ENCODE measurements at regions not wholly inside any gene's neighbourhood (a gene's known extent, or its start where the extent isn't known, plus 50 kb on each side); places are given as distances from the start of the nearest gene placed in this dataset.
"Not testable (repeated sequence)": the region's sequence is repeated elsewhere in the genome, so short reads cannot be mapped to it uniquely, and the experiment has no call there.

- Histone ChIP-seq H3K9me3 (ENCODE audit: control insufficient read depth in 2 of 2, insufficient read depth in 1 of 2, low read depth in 1 of 2, low read length in 1 of 2) (no peaks in the 10 kb centered on the region), H3K4me1 (ENCODE audit: control insufficient read depth in 3 of 3, insufficient read depth in 2 of 3, low read depth in 1 of 3, low read length in 2 of 3) (peaks cover 0 to 16% (median 4%) of the 10 kb centered on the region in 3 donors), H3K27me3 (ENCODE audit: control insufficient read depth in 3 of 3, insufficient read depth in 3 of 3, low read length in 3 of 3) (no peaks in the 10 kb centered on the region), H3K36me3 (ENCODE audit: control insufficient read depth in 3 of 3, insufficient read depth in 2 of 3, low read depth in 1 of 3, low read length in 3 of 3) (no peaks in the 10 kb centered on the region), H3K4me3 (ENCODE audit: low read depth in 1 of 3, low read length in 3 of 3) (no peak overlapping the region), H3K27ac (ENCODE audit: low read depth in 1 of 3, low read length in 2 of 3) (peak overlapping the region in 1 of 3 donors; percentile 76)
- DNase-seq, result no peak
- FAIRE-seq, result no peak
- 86 to 96% (median 88%) methylated on average over 1 of the region's 1 CpG for WGBS, 3 donors
Measured at GRCh38 chr12:89769483-89769818, 60.8 kb upstream of the ATP2B1 start.

DNA sequence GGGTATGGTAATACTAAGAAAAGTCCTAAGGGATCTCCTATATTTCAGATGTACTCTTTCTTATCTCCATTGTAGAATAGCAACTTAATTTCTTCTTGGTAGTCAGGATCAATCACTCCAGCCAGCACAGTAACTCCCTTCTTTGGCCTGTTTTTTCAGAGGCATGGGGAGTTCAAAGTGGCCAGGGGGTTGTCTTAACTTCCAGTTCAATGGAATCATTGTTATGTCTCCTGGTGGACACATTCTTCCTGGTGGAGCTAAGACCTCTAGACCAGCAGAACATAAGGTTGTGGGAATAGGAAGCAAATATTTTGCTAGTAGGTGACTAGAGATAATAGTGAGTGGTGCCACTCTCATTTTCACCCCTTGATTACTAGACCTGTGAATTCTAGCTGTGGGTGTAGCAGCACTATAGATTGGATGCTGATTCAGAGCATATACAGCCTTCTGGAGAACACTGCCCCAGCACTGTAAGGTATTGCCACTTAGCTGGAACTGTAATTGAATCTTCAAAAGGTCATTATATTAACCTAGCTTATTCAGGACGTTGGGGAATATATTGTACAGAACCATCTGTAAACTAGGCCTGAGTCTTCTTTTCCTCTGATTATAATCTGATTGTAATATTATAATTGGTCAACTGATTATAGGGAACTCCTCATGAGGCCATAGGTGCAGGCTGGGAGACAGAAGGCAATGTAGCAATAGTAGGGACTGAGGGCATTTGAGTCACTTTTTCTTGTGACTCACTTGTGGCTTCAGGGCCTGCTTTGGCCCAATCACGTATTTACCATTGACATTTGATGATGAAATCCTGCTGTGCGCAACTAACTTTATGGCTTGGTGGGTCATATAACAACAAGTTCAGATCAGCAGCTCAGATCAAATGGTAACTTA, 60.2 kb upstream of the ATP2B1 start:
- no peaks in the 10 kb centered on the region for H3K27me3 ChIP-seq (ENCODE audit: control insufficient read depth in 3 of 3, insufficient read depth in 3 of 3, low read length in 3 of 3)
- FAIRE-seq, result no peak
- peak; percentile 82 to 83 for DNase-seq

GRCh38 chr12:89765959-89766824, 57.6 kb upstream of the ATP2B1 start:
- Histone ChIP-seq H3K4me1 (ENCODE audit: control insufficient read depth in 3 of 3, insufficient read depth in 2 of 3, low read depth in 1 of 3, low read length in 2 of 3) (peaks cover 0 to 16% (median 4%) of the 10 kb centered on the region in 3 donors), H3K27me3 (ENCODE audit: control insufficient read depth in 3 of 3, insufficient read depth in 3 of 3, low read length in 3 of 3) (no peaks in the 10 kb centered on the region), H3K9me3 (ENCODE audit: control insufficient read depth in 2 of 2, insufficient read depth in 1 of 2, low read depth in 1 of 2, low read length in 1 of 2) (no peaks in the 10 kb centered on the region), H3K4me3 (ENCODE audit: low read depth in 1 of 3, low read length in 3 of 3) (no peak overlapping the region), H3K27ac (ENCODE audit: low read depth in 1 of 3, low read length in 2 of 3) (no peak overlapping the region), H3K36me3 (ENCODE audit: control insufficient read depth in 3 of 3, insufficient read depth in 2 of 3, low read depth in 1 of 3, low read length in 3 of 3) (no peaks in the 10 kb centered on the region)
- peak; percentile 10 for FAIRE-seq
- 73 to 84% (median 76%) methylated on average over 3 of the region's 3 CpGs for WGBS, 3 donors
- no peak for DNase-seq

More for the DNA sequence above, 60.2 kb upstream of the ATP2B1 start:
- Histone ChIP-seq H3K4me3 (ENCODE audit: low read depth in 1 of 3, low read length in 3 of 3) (no peak overlapping the region), H3K36me3 (ENCODE audit: control insufficient read depth in 3 of 3, insufficient read depth in 2 of 3, low read depth in 1 of 3, low read length in 3 of 3) (no peaks in the 10 kb centered on the region), H3K9me3 (ENCODE audit: control insufficient read depth in 2 of 2, insufficient read depth in 1 of 2, low read depth in 1 of 2, low read length in 1 of 2) (no peaks in the 10 kb centered on the region), H3K4me1 (ENCODE audit: control insufficient read depth in 3 of 3, insufficient read depth in 2 of 3, low read depth in 1 of 3, low read length in 2 of 3) (peaks cover 0 to 16% (median 4%) of the 10 kb centered on the region in 3 donors), H3K27ac (ENCODE audit: low read depth in 1 of 3, low read length in 2 of 3) (peak overlapping the region in 2 of 3 donors; percentile 24 to 76)
- WGBS, 3 donors, result 51 to 74% (median 56%) methylated on average over 3 of the region's 3 CpGs

- H3K27me3 ChIP-seq (ENCODE audit: control insufficient read depth in 3 of 3, insufficient read depth in 3 of 3, low read length in 3 of 3); DNase-seq; H3K4me3 ChIP-seq (ENCODE audit: low read depth in 1 of 3, low read length in 3 of 3); H3K4me1 ChIP-seq (ENCODE audit: control insufficient read depth in 3 of 3, insufficient read depth in 2 of 3, low read depth in 1 of 3, low read length in 2 of 3); H3K36me3 ChIP-seq (ENCODE audit: control insufficient read depth in 3 of 3, insufficient read depth in 2 of 3, low read depth in 1 of 3, low read length in 3 of 3); H3K27ac ChIP-seq (ENCODE audit: low read depth in 1 of 3, low read length in 2 of 3); FAIRE-seq; H3K9me3 ChIP-seq (ENCODE audit: control insufficient read depth in 2 of 2, insufficient read depth in 1 of 2, low read depth in 1 of 2, low read length in 1 of 2): not testable (repeated sequence)
- 94 to 99% (median 95%) methylated on average over 4 of the region's 4 CpGs for WGBS, 3 donors
Measured at GRCh38 chr12:89764164-89764563, 55.5 kb upstream of the ATP2B1 start.

DNA sequence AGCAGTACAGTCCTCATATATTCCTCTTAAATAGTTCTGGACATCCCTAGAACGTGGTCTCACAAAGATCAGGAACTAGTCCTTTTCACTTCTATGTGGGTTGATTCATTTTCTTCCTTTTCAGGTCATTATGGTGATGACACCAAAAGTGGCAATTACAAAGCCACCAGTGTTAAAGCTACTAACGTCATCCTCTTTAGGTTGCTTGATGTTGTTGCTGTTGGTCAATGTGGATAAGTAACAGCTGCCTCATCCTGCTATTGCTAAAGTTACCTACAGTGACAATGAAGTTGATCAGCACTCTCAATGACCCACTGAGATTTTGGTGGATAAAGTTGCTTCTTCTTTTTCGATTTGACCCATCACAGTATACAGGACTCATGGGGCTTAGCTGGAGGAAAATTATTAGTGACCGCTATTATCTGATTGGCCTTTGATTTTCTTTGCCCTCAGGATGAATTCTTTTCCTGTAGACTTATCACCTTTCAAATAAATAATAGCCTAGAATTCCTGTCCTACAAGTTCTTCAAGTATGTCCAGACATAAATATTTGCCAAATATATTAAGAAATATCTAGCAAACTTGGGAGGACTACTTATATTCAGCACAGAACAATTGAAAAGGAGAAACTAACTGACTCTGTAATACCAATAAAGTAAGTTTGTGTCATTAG, 54.0 kb upstream of the ATP2B1 start:
- H3K4me1 ChIP-seq (ENCODE audit: control insufficient read depth in 3 of 3, insufficient read depth in 2 of 3, low read depth in 1 of 3, low read length in 2 of 3), result peaks cover 0 to 3% (median 0%) of the 10 kb centered on the region in 3 donors
- DNase-seq, result no peak
- no peaks in the 10 kb centered on the region for H3K9me3 ChIP-seq (ENCODE audit: control insufficient read depth in 2 of 2, insufficient read depth in 1 of 2, low read depth in 1 of 2, low read length in 1 of 2)
- H3K36me3 ChIP-seq (ENCODE audit: control insufficient read depth in 3 of 3, insufficient read depth in 2 of 3, low read depth in 1 of 3, low read length in 3 of 3), result no peaks in the 10 kb centered on the region
- no peaks in the 10 kb centered on the region for H3K27me3 ChIP-seq (ENCODE audit: control insufficient read depth in 3 of 3, insufficient read depth in 3 of 3, low read length in 3 of 3)
- H3K27ac ChIP-seq (ENCODE audit: low read depth in 1 of 3, low read length in 2 of 3), result no peak overlapping the region
- no peak for FAIRE-seq
- 63 to 72% (median 68%) methylated on average over 4 of the region's 4 CpGs for WGBS, 3 donors
- H3K4me3 ChIP-seq (ENCODE audit: low read depth in 1 of 3, low read length in 3 of 3), result no peak overlapping the region

DNA sequence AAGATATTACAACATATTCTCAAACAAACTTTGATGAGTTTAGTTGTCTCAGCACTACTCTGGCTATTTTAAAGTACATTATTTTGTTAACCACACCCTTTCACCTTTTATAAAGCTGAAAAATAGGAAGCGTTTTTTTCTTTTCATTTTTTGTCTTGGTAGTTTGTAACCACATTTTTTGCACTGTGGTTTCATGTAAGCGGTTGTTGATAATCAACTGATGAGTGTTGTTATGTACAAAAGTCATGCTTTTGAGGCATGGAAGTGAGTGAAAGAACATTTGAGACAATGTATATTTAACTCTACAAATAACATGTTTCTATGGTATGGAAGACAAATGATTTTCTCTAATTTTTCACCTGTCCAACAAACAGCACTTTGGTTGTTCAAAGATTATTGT, 52.1 kb upstream of the ATP2B1 start:
- DNase-seq, result peak in 1 of 2 donors; percentile 33
- peaks cover 0 to 3% (median 3%) of the 10 kb centered on the region in 3 donors for H3K4me1 ChIP-seq (ENCODE audit: control insufficient read depth in 3 of 3, insufficient read depth in 2 of 3, low read depth in 1 of 3, low read length in 2 of 3)
- no peak overlapping the region for H3K27ac ChIP-seq (ENCODE audit: low read depth in 1 of 3, low read length in 2 of 3)
- no peaks in the 10 kb centered on the region for H3K9me3 ChIP-seq (ENCODE audit: control insufficient read depth in 2 of 2, insufficient read depth in 1 of 2, low read depth in 1 of 2, low read length in 1 of 2)
- no peak overlapping the region for H3K4me3 ChIP-seq (ENCODE audit: low read depth in 1 of 3, low read length in 3 of 3)
- FAIRE-seq, result no peak
- WGBS, 3 donors, result 63 to 81% (median 73%) methylated on average over 2 of the region's 2 CpGs
- no peaks in the 10 kb centered on the region for H3K27me3 ChIP-seq (ENCODE audit: control insufficient read depth in 3 of 3, insufficient read depth in 3 of 3, low read length in 3 of 3)
- H3K36me3 ChIP-seq (ENCODE audit: control insufficient read depth in 3 of 3, insufficient read depth in 2 of 3, low read depth in 1 of 3, low read length in 3 of 3), result no peaks in the 10 kb centered on the region
